ENCODE measurements at regions not wholly inside any gene's neighbourhood (a gene's known extent, or its start where the extent isn't known, plus 50 kb on each side); places are given as distances from the start of the nearest gene placed in this dataset.

- Histone ChIP-seq H3K9me3 (ENCODE audit: control insufficient read depth, insufficient read depth, low read depth, low read length) (no peaks in the 10 kb centered on the region), H3K36me3 (ENCODE audit: control insufficient read depth in 2 of 2, insufficient read depth in 1 of 2, low read length in 2 of 2) (no peaks in the 10 kb centered on the region), H3K4me3 (ENCODE audit: low read depth, low read length) (no peak overlapping the region), H3K27ac (ENCODE audit: extremely low read depth, low read depth, low read length) (no peak overlapping the region), H3K4me1 (ENCODE audit: control insufficient read depth, insufficient read depth, low read length) (no peaks in the 10 kb centered on the region)
- POLR2A ChIA-PET: no interaction called here
- CTCF ChIA-PET: interaction anchor here (0.7 kb wide), 1 partner anchor 43 kb away, joined by 4 read pairs; no protein-coding TSS in a partner anchor
- no peak for TF ChIP-seq GFI1B (tag by site-specific recombination; IDR thresholded peaks at IDR 0.05)
- TF ChIP-seq ZNF138 (tag by site-specific recombination; IDR thresholded peaks at IDR 0.05; ENCODE audit: borderline replicate concordance): no peak
- TF ChIP-seq ZNF623 (tag by site-specific recombination; IDR thresholded peaks at IDR 0.05): no peak
- no peak for TF ChIP-seq ZNF747 (tag by site-specific recombination; IDR thresholded peaks at IDR 0.05)
- no peak for TF ChIP-seq ZNF785 (tag by site-specific recombination; IDR thresholded peaks at IDR 0.05)
Measured at GRCh38 chr4:12712648-12713339, 771.3 kb downstream of the RAB28 start.

GRCh38 chr4:12707381-12708175 lies 776.6 kb downstream of the RAB28 start:
- TF ChIP-seq ZNF843 (tag by site-specific recombination; IDR thresholded peaks at IDR 0.05) (no peak), MYNN (tag by site-specific recombination; IDR thresholded peaks at IDR 0.05; ENCODE audit: borderline replicate concordance) (no peak), ZBTB21 (tag by site-specific recombination; IDR thresholded peaks at IDR 0.05) (no peak), ZNF626 (tag by site-specific recombination; IDR thresholded peaks at IDR 0.05) (no peak), CTCF (tag by site-specific recombination; IDR thresholded peaks at IDR 0.05) (no peak), OSR2 (tag by site-specific recombination; IDR thresholded peaks at IDR 0.05) (no peak), ZNF416 (tag by site-specific recombination; IDR thresholded peaks at IDR 0.05) (no peak), ZNF449 (tag by site-specific recombination; IDR thresholded peaks at IDR 0.05) (no peak), KLF10 (tag by site-specific recombination; IDR thresholded peaks at IDR 0.05) (no peak), ZBTB44 (tag by site-specific recombination; IDR thresholded peaks at IDR 0.05) (no peak)
- Histone ChIP-seq H3K27ac (ENCODE audit: extremely low read depth, low read depth, low read length) (no peak overlapping the region), H3K36me3 (ENCODE audit: control insufficient read depth in 2 of 2, insufficient read depth in 1 of 2, low read length in 2 of 2) (no peaks in the 10 kb centered on the region), H3K9me3 (ENCODE audit: control insufficient read depth, insufficient read depth, low read depth, low read length) (no peaks in the 10 kb centered on the region), H3K4me3 (ENCODE audit: low read depth, low read length) (no peak overlapping the region), H3K4me1 (ENCODE audit: control insufficient read depth, insufficient read depth, low read length) (no peaks in the 10 kb centered on the region)
- ChIA-PET POLR2A (no interaction called here), CTCF (interaction anchor here (0.6 kb wide), 1 partner anchor 101 kb away, joined by 5 read pairs; no protein-coding TSS in a partner anchor)

- ChIA-PET POLR2A (no interaction called here), CTCF (no interaction called here)
- no peaks in the 10 kb centered on the region for H3K4me1 ChIP-seq (ENCODE audit: control insufficient read depth, insufficient read depth, low read length)
- no peak overlapping the region for H3K27ac ChIP-seq (ENCODE audit: extremely low read depth, low read depth, low read length)
- H3K36me3 ChIP-seq (ENCODE audit: control insufficient read depth in 2 of 2, insufficient read depth in 1 of 2, low read length in 2 of 2): no peaks in the 10 kb centered on the region
- no peaks in the 10 kb centered on the region for H3K9me3 ChIP-seq (ENCODE audit: control insufficient read depth, insufficient read depth, low read depth, low read length)
- H3K4me3 ChIP-seq (ENCODE audit: low read depth, low read length): no peak overlapping the region
- TF ChIP-seq BCL11A (tag by site-specific recombination; IDR thresholded peaks at IDR 0.05; ENCODE audit: low read depth): no peak
- no peak for TF ChIP-seq ZNF624 (tag by site-specific recombination; IDR thresholded peaks at IDR 0.05)
- TF ChIP-seq GLI4 (tag by site-specific recombination; IDR thresholded peaks at IDR 0.05): no peak
- TF ChIP-seq ZNF830 (tag by site-specific recombination; IDR thresholded peaks at IDR 0.05; ENCODE audit: low read depth): no peak
- TF ChIP-seq ZNF692 (tag by site-specific recombination; IDR thresholded peaks at IDR 0.05): no peak
- TF ChIP-seq MZF1 (tag by site-specific recombination; IDR thresholded peaks at IDR 0.05; ENCODE audit: borderline replicate concordance): no peak
- TF ChIP-seq ZNF776 (tag by site-specific recombination; IDR thresholded peaks at IDR 0.05; ENCODE audit: borderline replicate concordance): no peak
- no peak for TF ChIP-seq ZNF473 (tag by site-specific recombination; IDR thresholded peaks at IDR 0.05)
Measured at GRCh38 chr4:12703036-12703435, 781.1 kb downstream of the RAB28 start.
